DND-41 (cell line): ENCODE measurements at regions not wholly inside any gene's neighbourhood (a gene's known extent, or its start where the extent isn't known, plus 50 kb on each side); places are given as distances from the start of the nearest gene placed in this dataset.

ENCODE experiments used
- EZH2 ChIP-seq: IDR thresholded peaks from 3 replicates; pipeline ENCODE4 v1.6.1; 2012; ENCODE audit warnings: borderline replicate concordance, low read depth, mild to moderate bottlenecking, moderate library complexity, low read length, inconsistent platforms; ENCODE audit not compliant: severe bottlenecking
- TF ChIP-seq, protein P1 (sequence below): IDR thresholded peaks from 2 replicates; pipeline ENCODE4 v1.5.1; 2012; ENCODE audit warnings: borderline replicate concordance, low read length, moderate library complexity, mild to moderate bottlenecking; ENCODE audit not compliant: poor library complexity, severe bottlenecking; ENCODE audit errors: extremely low read depth

DNA sequence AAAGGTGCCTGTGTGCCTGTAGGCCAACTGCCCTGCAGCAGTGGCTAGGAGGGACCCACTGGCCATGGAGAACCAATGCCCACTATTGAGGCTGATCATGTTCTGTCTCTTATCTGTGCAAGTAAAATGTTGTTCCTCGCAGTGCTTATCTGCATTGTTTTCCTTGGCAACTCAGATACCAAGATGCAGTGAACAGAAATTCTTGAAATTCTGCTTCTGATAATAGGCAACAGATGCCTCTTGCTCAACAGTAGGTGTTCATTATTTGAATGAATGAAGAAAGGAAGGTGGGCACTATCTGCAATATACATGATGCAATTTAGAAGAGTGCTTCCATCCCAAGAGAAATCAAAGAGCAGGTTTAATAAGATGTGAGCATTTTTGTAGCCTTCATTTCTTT lies 232.2 kb downstream of the NUAK1 start:
- TF ChIP-seq, protein P1, sequence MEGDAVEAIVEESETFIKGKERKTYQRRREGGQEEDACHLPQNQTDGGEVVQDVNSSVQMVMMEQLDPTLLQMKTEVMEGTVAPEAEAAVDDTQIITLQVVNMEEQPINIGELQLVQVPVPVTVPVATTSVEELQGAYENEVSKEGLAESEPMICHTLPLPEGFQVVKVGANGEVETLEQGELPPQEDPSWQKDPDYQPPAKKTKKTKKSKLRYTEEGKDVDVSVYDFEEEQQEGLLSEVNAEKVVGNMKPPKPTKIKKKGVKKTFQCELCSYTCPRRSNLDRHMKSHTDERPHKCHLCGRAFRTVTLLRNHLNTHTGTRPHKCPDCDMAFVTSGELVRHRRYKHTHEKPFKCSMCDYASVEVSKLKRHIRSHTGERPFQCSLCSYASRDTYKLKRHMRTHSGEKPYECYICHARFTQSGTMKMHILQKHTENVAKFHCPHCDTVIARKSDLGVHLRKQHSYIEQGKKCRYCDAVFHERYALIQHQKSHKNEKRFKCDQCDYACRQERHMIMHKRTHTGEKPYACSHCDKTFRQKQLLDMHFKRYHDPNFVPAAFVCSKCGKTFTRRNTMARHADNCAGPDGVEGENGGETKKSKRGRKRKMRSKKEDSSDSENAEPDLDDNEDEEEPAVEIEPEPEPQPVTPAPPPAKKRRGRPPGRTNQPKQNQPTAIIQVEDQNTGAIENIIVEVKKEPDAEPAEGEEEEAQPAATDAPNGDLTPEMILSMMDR: no peak
- TF ChIP-seq EZH2: no peak
